Fibroblast of pulmonary artery (primary cell): ENCODE measurements at regions not wholly inside any gene's neighbourhood (a gene's known extent, or its start where the extent isn't known, plus 50 kb on each side); places are given as distances from the start of the nearest gene placed in this dataset.
A peak's percentile ranks its signal among the peaks of the same experiment; 100 is the strongest.
"Not testable (repeated sequence)": the region's sequence is repeated elsewhere in the genome, so short reads cannot be mapped to it uniquely, and the experiment has no call there.

ENCODE experiments used
- DNase-seq: peaks from one replicate; pipeline ENCODE4 v3.0.0-alpha.2; 2010; ENCODE audit warnings: low read depth
- H3K4me3 ChIP-seq: replicated peaks from 2 replicates; pipeline ENCODE4 v1.5.1; 2011; ENCODE audit warnings: low read depth, mild to moderate bottlenecking, control low read depth, low read length, moderate library complexity
- TF ChIP-seq, protein P1 (sequence below): IDR thresholded peaks from 2 replicates; pipeline ENCODE4 v1.5.1; 2011; ENCODE audit warnings: mild to moderate bottlenecking, control low read depth, low read length, inconsistent platforms; ENCODE audit errors: missing control alignments

DNA sequence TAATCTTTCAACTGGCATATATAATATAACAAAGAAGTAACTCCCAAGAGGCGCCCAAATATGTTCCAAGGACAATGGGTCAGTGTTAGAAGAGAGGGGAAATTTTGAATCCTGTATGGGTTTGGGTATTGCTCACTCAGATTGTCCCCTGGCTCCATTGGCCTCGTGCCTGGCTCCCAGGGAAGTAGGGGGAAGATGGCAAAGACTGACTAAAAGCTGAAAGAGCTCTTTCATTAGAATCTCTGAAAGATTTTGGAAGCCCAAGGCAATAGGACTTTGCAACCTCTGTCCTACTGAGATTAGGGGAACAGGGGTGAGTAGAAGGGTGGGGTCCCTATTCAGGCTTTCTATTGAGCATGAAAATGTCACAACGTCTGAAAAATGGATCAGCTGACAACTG, 1272.8 kb upstream of the ZEB2 start:
- no peak overlapping the region for H3K4me3 ChIP-seq
- TF ChIP-seq, protein P1, sequence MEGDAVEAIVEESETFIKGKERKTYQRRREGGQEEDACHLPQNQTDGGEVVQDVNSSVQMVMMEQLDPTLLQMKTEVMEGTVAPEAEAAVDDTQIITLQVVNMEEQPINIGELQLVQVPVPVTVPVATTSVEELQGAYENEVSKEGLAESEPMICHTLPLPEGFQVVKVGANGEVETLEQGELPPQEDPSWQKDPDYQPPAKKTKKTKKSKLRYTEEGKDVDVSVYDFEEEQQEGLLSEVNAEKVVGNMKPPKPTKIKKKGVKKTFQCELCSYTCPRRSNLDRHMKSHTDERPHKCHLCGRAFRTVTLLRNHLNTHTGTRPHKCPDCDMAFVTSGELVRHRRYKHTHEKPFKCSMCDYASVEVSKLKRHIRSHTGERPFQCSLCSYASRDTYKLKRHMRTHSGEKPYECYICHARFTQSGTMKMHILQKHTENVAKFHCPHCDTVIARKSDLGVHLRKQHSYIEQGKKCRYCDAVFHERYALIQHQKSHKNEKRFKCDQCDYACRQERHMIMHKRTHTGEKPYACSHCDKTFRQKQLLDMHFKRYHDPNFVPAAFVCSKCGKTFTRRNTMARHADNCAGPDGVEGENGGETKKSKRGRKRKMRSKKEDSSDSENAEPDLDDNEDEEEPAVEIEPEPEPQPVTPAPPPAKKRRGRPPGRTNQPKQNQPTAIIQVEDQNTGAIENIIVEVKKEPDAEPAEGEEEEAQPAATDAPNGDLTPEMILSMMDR = no peak
- no peak for DNase-seq

DNA sequence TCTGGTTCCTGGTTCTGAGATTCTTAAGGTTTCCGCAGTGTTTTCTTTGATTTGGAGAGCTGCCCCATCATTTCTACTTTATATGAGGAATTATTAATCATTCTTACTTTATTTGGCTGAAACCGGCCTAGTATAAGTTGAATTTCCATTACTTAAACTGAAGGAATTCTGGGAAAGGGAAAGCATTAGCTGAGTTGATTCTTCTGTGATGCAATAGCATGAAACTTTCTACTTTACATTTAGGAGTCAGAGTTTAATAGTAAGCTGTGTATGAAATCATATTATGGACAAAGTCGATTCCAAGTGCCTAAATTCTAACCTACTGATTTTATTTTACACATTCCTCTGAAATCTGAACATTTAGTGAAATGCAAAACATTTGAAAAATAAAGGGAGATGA, 1269.7 kb upstream of the ZEB2 start:
- DNase-seq = peak; percentile 6
- H3K4me3 ChIP-seq = no peak overlapping the region
- TF ChIP-seq, protein P1 = no peak

DNA sequence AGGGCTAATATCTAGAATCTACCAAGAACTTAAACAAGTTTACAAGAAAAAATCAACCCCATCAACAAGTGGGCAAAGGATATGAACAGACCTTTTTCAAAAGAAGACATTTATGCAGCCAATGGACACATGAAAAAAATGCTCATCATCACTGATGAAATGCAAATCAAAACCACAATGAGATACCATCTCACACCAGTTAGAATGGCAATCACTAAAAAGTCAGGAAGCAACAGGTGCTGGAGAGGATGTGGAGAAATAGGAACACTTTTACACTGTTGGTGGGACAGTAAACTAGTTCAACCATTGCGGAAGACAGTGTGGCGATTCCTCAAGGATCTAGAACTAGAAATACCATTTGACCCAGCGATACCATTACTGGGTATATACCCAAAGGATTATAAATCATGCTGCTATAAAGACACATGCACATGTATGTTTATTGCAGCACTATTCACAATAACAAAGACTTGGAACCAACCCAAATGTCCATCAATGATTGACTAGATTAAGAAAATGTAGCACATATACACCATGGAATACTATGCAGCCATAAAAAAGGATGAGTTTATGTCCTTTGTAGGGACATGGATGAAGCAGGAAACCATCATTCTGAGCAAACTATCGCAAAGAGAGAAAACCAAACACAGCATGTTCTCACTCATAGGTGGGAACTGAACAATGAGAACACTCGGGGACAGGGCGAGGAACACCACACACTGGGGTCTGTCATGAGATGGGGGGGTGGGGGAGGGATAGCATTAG, 1267.9 kb upstream of the ZEB2 start:
- H3K4me3 ChIP-seq, DNase-seq: not testable (repeated sequence)

DNA sequence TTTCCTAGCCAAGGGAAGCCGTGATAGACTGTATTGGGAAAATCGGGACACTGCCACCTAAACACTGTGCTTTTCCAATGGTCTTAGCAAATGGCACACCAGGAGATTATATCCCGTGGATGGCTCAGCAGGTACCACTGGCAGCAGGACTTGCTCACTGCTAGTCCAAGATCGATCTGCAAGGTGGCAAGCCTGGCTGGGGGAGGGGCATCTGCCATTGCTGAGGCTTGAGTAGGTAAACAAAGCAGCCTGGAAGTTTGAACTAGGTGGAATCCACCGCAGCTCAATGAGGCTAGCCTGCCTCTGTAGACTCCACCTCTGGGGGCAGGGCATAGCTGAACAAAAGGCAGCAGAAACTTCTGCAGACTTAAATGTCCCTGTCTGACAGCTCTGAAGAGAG, 1262.7 kb upstream of the ZEB2 start:
- DNase-seq, H3K4me3 ChIP-seq: not testable (repeated sequence)

DNA sequence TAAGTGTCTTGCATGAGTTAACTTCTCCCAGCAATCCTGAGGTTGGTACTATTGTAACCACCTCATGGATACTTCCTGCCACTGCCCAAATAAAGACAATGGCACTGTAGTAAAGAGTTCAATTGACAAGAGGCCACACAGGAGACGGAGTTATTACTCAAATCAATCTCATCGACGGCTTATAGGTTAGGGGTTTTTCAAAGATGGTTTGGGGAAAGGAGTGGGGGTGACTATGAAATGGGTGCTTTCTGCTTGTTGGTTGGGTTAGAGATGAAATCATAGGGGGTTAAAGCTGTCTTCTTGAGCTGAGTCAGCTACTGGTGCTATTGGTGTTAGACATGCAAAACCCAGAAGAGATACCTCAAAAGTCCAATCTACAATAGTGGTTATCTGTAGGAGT, 1258.0 kb upstream of the ZEB2 start:
- TF ChIP-seq, protein P1 = no peak
- DNase-seq = no peak
- no peak overlapping the region for H3K4me3 ChIP-seq

DNA sequence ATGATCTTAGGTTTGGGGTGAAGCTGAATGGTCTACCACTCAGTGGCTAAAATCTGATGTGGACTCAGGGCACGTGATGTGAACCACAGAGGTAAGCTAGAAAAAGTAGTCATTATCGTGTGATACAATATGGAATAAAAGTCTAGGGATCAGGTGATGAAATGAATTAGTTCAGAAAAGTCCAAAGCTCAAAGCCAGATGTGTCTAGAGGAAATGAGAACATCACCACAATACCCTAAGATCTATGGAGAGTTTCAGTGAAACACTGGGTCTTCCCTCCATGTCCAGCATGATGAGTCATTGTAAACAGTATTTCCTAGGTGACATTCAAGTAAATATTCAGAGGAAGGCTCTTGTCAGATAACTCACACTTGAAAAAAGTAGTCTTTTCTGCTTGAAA, 1257.4 kb upstream of the ZEB2 start:
- TF ChIP-seq, protein P1 = no peak
- H3K4me3 ChIP-seq = no peak overlapping the region
- DNase-seq = peak; percentile 78

DNA sequence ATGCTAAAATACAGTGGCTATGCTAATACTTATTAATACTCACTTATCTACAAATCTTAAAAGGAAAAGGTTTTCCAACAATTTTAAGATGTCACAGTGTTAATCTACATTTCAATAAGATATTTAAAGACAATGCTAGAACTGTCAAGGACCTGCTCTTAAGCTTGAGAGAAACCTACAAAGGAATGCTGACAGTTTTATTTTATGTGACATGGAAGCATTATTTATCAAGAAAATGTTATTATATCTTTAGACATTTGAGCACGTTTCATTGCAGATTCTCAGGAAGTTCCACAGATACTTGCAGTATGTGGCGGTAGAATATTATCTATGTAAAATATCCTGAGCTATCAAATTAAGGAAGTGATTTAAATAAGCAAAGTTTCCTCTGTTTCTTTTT, 1255.7 kb upstream of the ZEB2 start:
- DNase-seq = no peak
- H3K4me3 ChIP-seq = no peak overlapping the region
- TF ChIP-seq, protein P1 = no peak

DNA sequence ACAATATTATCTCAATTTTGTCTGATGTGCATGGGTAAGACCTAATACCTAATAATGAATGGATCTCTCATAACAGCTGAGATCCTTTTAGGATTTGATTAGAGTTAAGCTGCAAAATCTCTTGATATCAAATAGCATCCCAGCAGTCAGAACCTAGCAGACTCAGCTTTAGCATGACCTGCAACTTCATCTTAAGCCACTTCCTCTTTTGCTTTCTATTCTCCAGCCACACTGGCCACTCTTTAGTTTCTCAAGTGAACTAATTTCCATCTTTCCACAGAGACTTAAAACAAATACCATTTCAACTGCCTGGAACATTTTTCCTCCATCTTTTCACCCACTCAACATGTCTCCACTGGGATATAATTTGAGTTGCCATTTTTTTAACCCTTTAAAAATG, 1251.6 kb upstream of the ZEB2 start:
- TF ChIP-seq, protein P1 = no peak

More for the DNA sequence above, 1251.6 kb upstream of the ZEB2 start:
- no peak overlapping the region for H3K4me3 ChIP-seq
- no peak for DNase-seq
